ENCODE measurements at regions not wholly inside any gene's neighbourhood (a gene's known extent, or its start where the extent isn't known, plus 50 kb on each side); places are given as distances from the start of the nearest gene placed in this dataset.

GRCh38 chr12:4108803-4109345, 164.7 kb upstream of the CCND2 start:
- BruUV-seq (replicated peaks) = no TSS peak
- POLR2A ChIA-PET = no interaction called here
- TF ChIP-seq, protein P1, sequence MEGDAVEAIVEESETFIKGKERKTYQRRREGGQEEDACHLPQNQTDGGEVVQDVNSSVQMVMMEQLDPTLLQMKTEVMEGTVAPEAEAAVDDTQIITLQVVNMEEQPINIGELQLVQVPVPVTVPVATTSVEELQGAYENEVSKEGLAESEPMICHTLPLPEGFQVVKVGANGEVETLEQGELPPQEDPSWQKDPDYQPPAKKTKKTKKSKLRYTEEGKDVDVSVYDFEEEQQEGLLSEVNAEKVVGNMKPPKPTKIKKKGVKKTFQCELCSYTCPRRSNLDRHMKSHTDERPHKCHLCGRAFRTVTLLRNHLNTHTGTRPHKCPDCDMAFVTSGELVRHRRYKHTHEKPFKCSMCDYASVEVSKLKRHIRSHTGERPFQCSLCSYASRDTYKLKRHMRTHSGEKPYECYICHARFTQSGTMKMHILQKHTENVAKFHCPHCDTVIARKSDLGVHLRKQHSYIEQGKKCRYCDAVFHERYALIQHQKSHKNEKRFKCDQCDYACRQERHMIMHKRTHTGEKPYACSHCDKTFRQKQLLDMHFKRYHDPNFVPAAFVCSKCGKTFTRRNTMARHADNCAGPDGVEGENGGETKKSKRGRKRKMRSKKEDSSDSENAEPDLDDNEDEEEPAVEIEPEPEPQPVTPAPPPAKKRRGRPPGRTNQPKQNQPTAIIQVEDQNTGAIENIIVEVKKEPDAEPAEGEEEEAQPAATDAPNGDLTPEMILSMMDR (IDR thresholded peaks at IDR 0.05; ENCODE audit: unreplicated experiment) = no peak
- peaks cover 21% of the 10 kb centered on the region for H3K27me3 Mint-ChIP-seq (ENCODE audit: insufficient read depth, unreplicated experiment)
- peaks cover 11% of the 10 kb centered on the region for H3K4me1 Mint-ChIP-seq (ENCODE audit: insufficient read depth, unreplicated experiment)
- H3K36me3 Mint-ChIP-seq (ENCODE audit: insufficient read depth, unreplicated experiment) = no peaks in the 10 kb centered on the region
- intact Hi-C loops (cut with micrococcal nuclease) = no loop called here
- no peak overlapping the region for H3K4me3 Mint-ChIP-seq (ENCODE audit: unreplicated experiment)
- H3K27ac Mint-ChIP-seq (ENCODE audit: low read depth, unreplicated experiment) = no peak overlapping the region
- no peak for DNase-seq (ENCODE audit: unreplicated experiment)
- CTCF ChIA-PET = interaction anchor here (1.7 to 2.9 kb wide), 6 partner anchors 7 to 169 kb away, joined by 5 to 50 read pairs (median 10); no protein-coding TSS in a partner anchor
- no peaks in the 10 kb centered on the region for H3K9me3 Mint-ChIP-seq (ENCODE audit: unreplicated experiment)

DNA sequence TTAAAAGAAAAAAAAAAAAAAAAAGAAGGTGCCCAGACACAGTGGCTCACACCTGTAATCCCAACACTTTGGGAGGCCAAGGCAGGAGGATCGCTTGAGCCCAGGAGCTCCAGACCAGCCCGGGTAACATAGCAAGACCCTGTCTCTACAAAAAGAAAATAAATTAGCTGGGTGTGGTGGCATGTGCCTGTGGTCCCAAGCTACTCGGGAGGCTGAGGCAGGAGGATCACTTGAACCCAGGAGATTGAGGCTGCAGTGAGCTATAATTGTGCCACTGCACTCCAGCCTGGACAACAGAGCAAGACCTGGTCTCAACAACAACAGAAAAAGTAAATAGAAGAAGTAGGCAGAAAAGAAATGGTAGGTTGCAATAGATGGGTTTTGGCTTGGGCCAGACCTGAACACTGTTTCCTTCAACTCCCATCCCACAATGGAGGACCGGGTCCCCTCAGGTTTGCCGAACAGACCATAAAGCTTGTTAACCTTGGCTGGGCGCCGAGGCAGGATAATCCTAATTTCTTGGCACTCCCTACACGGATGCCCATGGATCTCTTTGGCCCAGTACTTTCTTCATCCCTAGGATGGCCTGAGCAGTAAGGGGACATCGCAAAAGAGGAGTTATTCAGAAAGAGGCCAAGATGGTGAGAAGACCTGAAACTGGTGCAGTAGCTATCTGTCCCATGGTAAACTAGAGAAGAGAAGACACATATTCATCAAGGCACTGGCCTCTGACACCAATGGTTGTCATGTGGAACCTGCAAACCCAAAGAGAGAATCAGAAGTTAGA, 165.5 kb upstream of the CCND2 start:
- intact Hi-C loops (cut with micrococcal nuclease) = loop anchor here (1.0 kb wide), 1 partner anchor 169 kb away; no protein-coding TSS in a partner anchor
- H3K4me3 Mint-ChIP-seq (ENCODE audit: unreplicated experiment) = no peak overlapping the region
- POLR2A ChIA-PET = interaction anchor here (0.6 to 1.0 kb wide), 2 partner anchors 150 to 263 kb away, joined by 3 read pairs; no protein-coding TSS in a partner anchor
- TF ChIP-seq, protein P1 (IDR thresholded peaks at IDR 0.05; ENCODE audit: unreplicated experiment) = no peak
- H3K9me3 Mint-ChIP-seq (ENCODE audit: unreplicated experiment) = no peaks in the 10 kb centered on the region
- DNase-seq (ENCODE audit: unreplicated experiment) = no peak
- H3K27me3 Mint-ChIP-seq (ENCODE audit: insufficient read depth, unreplicated experiment) = peaks cover 29% of the 10 kb centered on the region
- no peaks in the 10 kb centered on the region for H3K36me3 Mint-ChIP-seq (ENCODE audit: insufficient read depth, unreplicated experiment)
- CTCF ChIA-PET = interaction anchor here (0.6 to 2.9 kb wide), 32 partner anchors 8 to 1062 kb away, joined by 3 to 50 read pairs (median 3); no protein-coding TSS in a partner anchor
- no peak overlapping the region for H3K27ac Mint-ChIP-seq (ENCODE audit: low read depth, unreplicated experiment)
- peaks cover 11% of the 10 kb centered on the region for H3K4me1 Mint-ChIP-seq (ENCODE audit: insufficient read depth, unreplicated experiment)
- BruUV-seq (replicated peaks) = no TSS peak

DNA sequence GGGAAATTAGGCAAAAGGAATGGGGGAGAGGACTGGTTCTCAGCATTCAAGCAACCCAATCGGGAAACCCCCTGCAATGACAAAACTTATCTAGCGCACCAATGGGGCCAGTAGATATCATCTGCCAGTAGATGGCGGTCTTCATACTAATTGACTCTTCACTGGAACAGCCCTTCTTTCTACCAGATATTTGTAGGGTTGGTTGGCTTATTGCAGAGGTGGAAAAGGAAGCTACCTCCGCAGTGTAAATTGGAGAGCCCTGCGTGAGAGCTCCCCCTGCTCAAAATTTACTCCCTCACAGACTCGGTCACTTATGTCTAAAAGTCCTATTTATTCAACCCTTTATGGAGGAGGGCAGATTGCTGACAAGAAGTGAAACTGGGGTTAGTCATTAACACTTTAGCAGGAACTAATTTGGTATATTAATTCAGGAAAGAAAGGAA, 166.1 kb upstream of the CCND2 start:
- Mint-ChIP-seq H3K9me3 (ENCODE audit: unreplicated experiment) (no peaks in the 10 kb centered on the region), H3K4me3 (ENCODE audit: unreplicated experiment) (no peak overlapping the region), H3K4me1 (ENCODE audit: insufficient read depth, unreplicated experiment) (peaks cover 6% of the 10 kb centered on the region), H3K36me3 (ENCODE audit: insufficient read depth, unreplicated experiment) (no peaks in the 10 kb centered on the region), H3K27me3 (ENCODE audit: insufficient read depth, unreplicated experiment) (peaks cover 33% of the 10 kb centered on the region), H3K27ac (ENCODE audit: low read depth, unreplicated experiment) (no peak overlapping the region)
- intact Hi-C loops (cut with micrococcal nuclease) = loop anchor here (1.0 kb wide), 1 partner anchor 170 kb away; no protein-coding TSS in a partner anchor
- CTCF ChIA-PET = interaction anchor here (0.6 to 2.9 kb wide), 32 partner anchors 8 to 1066 kb away, joined by 3 to 50 read pairs (median 3); no protein-coding TSS in a partner anchor
- POLR2A ChIA-PET = interaction anchor here (0.6 to 1.0 kb wide), 3 partner anchors 55 to 264 kb away, joined by 3 read pairs; no protein-coding TSS in a partner anchor
- peak; percentile 75 for DNase-seq (ENCODE audit: unreplicated experiment)
- TF ChIP-seq, protein P1 (IDR thresholded peaks at IDR 0.05; ENCODE audit: unreplicated experiment) = peak; percentile 55
- BruUV-seq (replicated peaks) = no TSS peak

- POLR2A ChIA-PET = interaction anchor here (1.0 kb wide), 1 partner anchor 54 kb away, joined by 3 read pairs; no protein-coding TSS in a partner anchor
- CTCF ChIA-PET = interaction anchor here (0.5 to 2.9 kb wide), 13 partner anchors 9 to 296 kb away, joined by 3 to 50 read pairs (median 4); no protein-coding TSS in a partner anchor
- no peak overlapping the region for H3K27ac Mint-ChIP-seq (ENCODE audit: low read depth, unreplicated experiment)
Observed at GRCh38 chr12:4106621-4107020, 166.9 kb upstream of the CCND2 start.

More at GRCh38 chr12:4106621-4107020, 166.9 kb upstream of the CCND2 start:
- Mint-ChIP-seq H3K27me3 (ENCODE audit: insufficient read depth, unreplicated experiment) (peaks cover 41% of the 10 kb centered on the region), H3K4me3 (ENCODE audit: unreplicated experiment) (no peak overlapping the region), H3K9me3 (ENCODE audit: unreplicated experiment) (no peaks in the 10 kb centered on the region), H3K36me3 (ENCODE audit: insufficient read depth, unreplicated experiment) (no peaks in the 10 kb centered on the region), H3K4me1 (ENCODE audit: insufficient read depth, unreplicated experiment) (peaks cover 6% of the 10 kb centered on the region)
- intact Hi-C loops (cut with micrococcal nuclease) = loop anchor here (1.0 kb wide), 1 partner anchor 171 kb away; no protein-coding TSS in a partner anchor
- BruUV-seq (replicated peaks) = no TSS peak
- TF ChIP-seq, protein P1 (IDR thresholded peaks at IDR 0.05; ENCODE audit: unreplicated experiment) = no peak
- no peak for DNase-seq (ENCODE audit: unreplicated experiment)

Data from MCF 10A (cell line).